Activated CD4-positive, alpha-beta memory T cell treated with anti-CD3 and anti-CD28 coated beads for 36 hours (primary cell): ENCODE measurements at regions not wholly inside any gene's neighbourhood (a gene's known extent, or its start where the extent isn't known, plus 50 kb on each side); places are given as distances from the start of the nearest gene placed in this dataset.
"Not testable (repeated sequence)": the region's sequence is repeated elsewhere in the genome, so short reads cannot be mapped to it uniquely, and the experiment has no call there.

Source experiments
- CTCF ChIA-PET: fragments of 350-600 bp; sonication (Branson Sonifier 250); formaldehyde crosslinking; loops from one replicate; lab custom pipeline; 2021; ENCODE audit warnings: antibody characterized with exemption, inconsistent platforms; lab: Charles Lee
- POLR2A ChIA-PET: fragments of 350-600 bp; sonication (Branson Sonifier 250); formaldehyde crosslinking; loops from one replicate; lab custom pipeline; 2021; ENCODE audit warnings: antibody characterized with exemption; lab: Charles Lee
- DNase-seq: peaks from one replicate; pipeline ENCODE4 v3.0.0-alpha.2; 2020
- H3K27ac Mint-ChIP-seq: one replicate; pipeline ENCODE4 v1.8.0; 2021; ENCODE audit warnings: mixed read lengths
- H3K27me3 Mint-ChIP-seq: one replicate; pipeline ENCODE4 v1.8.0; 2021; ENCODE audit warnings: mixed read lengths
- H3K36me3 Mint-ChIP-seq: one replicate; pipeline ENCODE4 v1.8.0; 2021; ENCODE audit warnings: mixed read lengths
- H3K4me1 Mint-ChIP-seq: one replicate; pipeline ENCODE4 v1.8.0; 2021; ENCODE audit warnings: low read depth, mixed read lengths
- H3K4me3 Mint-ChIP-seq: one replicate; pipeline ENCODE4 v1.8.0; 2021; ENCODE audit warnings: mild to moderate bottlenecking, mixed read lengths
- H3K9me3 Mint-ChIP-seq: one replicate; pipeline ENCODE4 v1.8.0; 2021; ENCODE audit warnings: mixed read lengths
- intact Hi-C: fragments of 100-400 bp; cut with micrococcal nuclease; formaldehyde crosslinking; loops from one replicate; pipeline ENCODE4 v1.15.1; 2023

GRCh38 chr18:38198956-38199355 is 633.4 kb upstream of the CELF4 start:
- peaks cover 2% of the 10 kb centered on the region for H3K9me3 Mint-ChIP-seq

GRCh38 chr18:38198526-38198925 is 632.9 kb upstream of the CELF4 start:
- ChIA-PET POLR2A (no interaction called here), CTCF (no interaction called here)

More at GRCh38 chr18:38198956-38199355, 633.4 kb upstream of the CELF4 start:
- ChIA-PET POLR2A (no interaction called here), CTCF (no interaction called here)
- intact Hi-C loops: no loop called here
- no peaks in the 10 kb centered on the region for H3K36me3 Mint-ChIP-seq
- no peak for DNase-seq
- no peak overlapping the region for H3K4me3 Mint-ChIP-seq
- no peaks in the 10 kb centered on the region for H3K4me1 Mint-ChIP-seq
- H3K27me3 Mint-ChIP-seq: no peaks in the 10 kb centered on the region
- H3K27ac Mint-ChIP-seq: no peak overlapping the region

GRCh38 chr18:38186491-38186890 is 620.9 kb upstream of the CELF4 start:
- Mint-ChIP-seq H3K36me3 (no peaks in the 10 kb centered on the region), H3K27me3 (no peaks in the 10 kb centered on the region), H3K4me3 (no peak overlapping the region), H3K4me1 (no peaks in the 10 kb centered on the region), H3K27ac (no peak overlapping the region), H3K9me3 (peaks cover 15% of the 10 kb centered on the region)
- no peak for DNase-seq
- POLR2A ChIA-PET: no interaction called here
- intact Hi-C loops: no loop called here
- CTCF ChIA-PET: interaction anchor here (0.6 kb wide), 1 partner anchor 891 kb away, joined by 3 read pairs; no protein-coding TSS in a partner anchor

More at GRCh38 chr18:38198526-38198925, 632.9 kb upstream of the CELF4 start:
- H3K4me1 Mint-ChIP-seq: no peaks in the 10 kb centered on the region
- no peaks in the 10 kb centered on the region for H3K27me3 Mint-ChIP-seq
- no peak for DNase-seq
- peaks cover 2% of the 10 kb centered on the region for H3K9me3 Mint-ChIP-seq
- H3K36me3 Mint-ChIP-seq: no peaks in the 10 kb centered on the region
- no peak overlapping the region for H3K4me3 Mint-ChIP-seq
- intact Hi-C loops: no loop called here
- H3K27ac Mint-ChIP-seq: no peak overlapping the region

DNA sequence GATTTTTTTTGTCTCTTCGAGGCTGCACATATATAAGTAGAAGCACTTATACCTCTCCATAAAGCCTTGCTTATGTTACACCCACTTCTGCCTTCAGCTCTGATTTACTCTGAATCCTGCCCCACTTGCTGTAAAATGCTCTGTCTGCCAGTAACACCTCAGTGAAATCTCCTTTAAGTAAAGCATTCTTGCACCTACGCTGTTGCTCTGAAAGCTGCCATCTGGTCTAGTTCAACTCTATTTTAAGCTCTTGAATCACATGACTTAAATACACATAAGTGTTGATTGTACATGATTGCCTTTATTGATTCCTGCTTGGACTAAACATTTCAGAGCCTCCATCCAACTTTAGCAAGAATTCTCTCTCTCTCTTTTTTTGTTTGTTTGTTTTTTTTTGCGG is 609.0 kb upstream of the CELF4 start:
- Mint-ChIP-seq H3K36me3 (no peaks in the 10 kb centered on the region), H3K4me3 (no peak overlapping the region), H3K4me1 (no peaks in the 10 kb centered on the region), H3K9me3 (peaks cover 10% of the 10 kb centered on the region), H3K27me3 (no peaks in the 10 kb centered on the region), H3K27ac (no peak overlapping the region)
- ChIA-PET CTCF (no interaction called here), POLR2A (no interaction called here)
- intact Hi-C loops: no loop called here
- DNase-seq: no peak

- no peaks in the 10 kb centered on the region for H3K36me3 Mint-ChIP-seq
- no peak for DNase-seq
- H3K27ac Mint-ChIP-seq: no peak overlapping the region
- peaks cover 10% of the 10 kb centered on the region for H3K9me3 Mint-ChIP-seq
- POLR2A ChIA-PET: no interaction called here
- no peaks in the 10 kb centered on the region for H3K4me1 Mint-ChIP-seq
- no peak overlapping the region for H3K4me3 Mint-ChIP-seq
- CTCF ChIA-PET: no interaction called here
- intact Hi-C loops: no loop called here
- no peaks in the 10 kb centered on the region for H3K27me3 Mint-ChIP-seq
These were observed 608.6 kb upstream of the CELF4 start for GRCh38 chr18:38174173-38174572.

DNA sequence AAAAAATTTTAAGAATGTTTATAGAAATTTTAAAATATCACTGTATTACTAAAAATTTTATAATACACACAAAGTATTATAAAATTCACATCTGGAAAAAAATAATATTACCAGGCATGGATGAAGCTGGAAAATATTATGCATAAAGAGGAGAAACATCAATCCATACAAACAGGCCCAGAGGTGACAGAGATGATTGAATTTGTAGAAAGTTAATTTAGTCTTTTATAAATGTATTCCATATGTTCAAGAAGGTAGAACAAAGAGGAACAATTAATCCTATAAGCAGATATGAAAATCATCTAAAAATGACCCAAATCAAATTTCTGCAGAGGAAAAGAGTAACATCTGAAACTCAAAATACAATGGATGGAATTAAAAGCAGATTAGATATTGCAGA is 605.2 kb upstream of the CELF4 start:
- H3K4me1 Mint-ChIP-seq: no peaks in the 10 kb centered on the region
- intact Hi-C loops: no loop called here
- H3K27ac Mint-ChIP-seq: no peak overlapping the region
- CTCF ChIA-PET: no interaction called here
- H3K36me3 Mint-ChIP-seq: no peaks in the 10 kb centered on the region
- POLR2A ChIA-PET: no interaction called here
- no peaks in the 10 kb centered on the region for H3K27me3 Mint-ChIP-seq
- H3K4me3 Mint-ChIP-seq: no peak overlapping the region
- H3K9me3 Mint-ChIP-seq: peaks cover 6% of the 10 kb centered on the region
- DNase-seq: no peak

- POLR2A ChIA-PET: no interaction called here
- H3K9me3 Mint-ChIP-seq: no peaks in the 10 kb centered on the region
- H3K4me3 Mint-ChIP-seq: no peak overlapping the region
- no peak for DNase-seq
- intact Hi-C loops: no loop called here
- CTCF ChIA-PET: no interaction called here
- H3K36me3 Mint-ChIP-seq: no peaks in the 10 kb centered on the region
- H3K27ac Mint-ChIP-seq: no peak overlapping the region
- no peaks in the 10 kb centered on the region for H3K4me1 Mint-ChIP-seq
- H3K27me3 Mint-ChIP-seq: no peaks in the 10 kb centered on the region
These were observed 602.0 kb upstream of the CELF4 start for GRCh38 chr18:38167623-38168022.

GRCh38 chr18:38153116-38153515 is 587.5 kb upstream of the CELF4 start:
- H3K4me3 Mint-ChIP-seq, H3K4me1 Mint-ChIP-seq, CTCF ChIA-PET, intact Hi-C loops, POLR2A ChIA-PET, H3K36me3 Mint-ChIP-seq, H3K27ac Mint-ChIP-seq, H3K27me3 Mint-ChIP-seq, DNase-seq: not testable (repeated sequence)
- peaks cover 29% of the 10 kb centered on the region for H3K9me3 Mint-ChIP-seq

DNA sequence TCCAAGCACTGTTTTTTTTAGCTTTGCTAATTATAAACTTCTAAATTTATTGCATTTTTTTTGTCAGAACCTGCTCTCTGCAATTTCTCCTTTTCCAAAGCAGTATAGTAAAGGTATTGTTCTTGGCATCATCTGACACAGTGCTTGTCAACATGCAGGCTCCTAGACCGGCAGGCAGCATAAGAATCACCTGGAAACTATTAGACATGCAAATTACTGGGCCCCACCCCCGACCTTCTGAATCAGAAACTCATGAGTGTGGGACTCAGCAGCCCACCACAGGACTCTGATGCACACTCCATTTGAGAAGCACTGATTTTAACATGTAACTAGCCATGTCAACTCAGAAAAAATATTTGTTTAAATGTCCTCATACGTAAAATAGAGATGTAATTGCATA is 551.1 kb upstream of the CELF4 start:
- intact Hi-C loops: no loop called here
- CTCF ChIA-PET: no interaction called here
- H3K4me1 Mint-ChIP-seq: no peaks in the 10 kb centered on the region

DNA sequence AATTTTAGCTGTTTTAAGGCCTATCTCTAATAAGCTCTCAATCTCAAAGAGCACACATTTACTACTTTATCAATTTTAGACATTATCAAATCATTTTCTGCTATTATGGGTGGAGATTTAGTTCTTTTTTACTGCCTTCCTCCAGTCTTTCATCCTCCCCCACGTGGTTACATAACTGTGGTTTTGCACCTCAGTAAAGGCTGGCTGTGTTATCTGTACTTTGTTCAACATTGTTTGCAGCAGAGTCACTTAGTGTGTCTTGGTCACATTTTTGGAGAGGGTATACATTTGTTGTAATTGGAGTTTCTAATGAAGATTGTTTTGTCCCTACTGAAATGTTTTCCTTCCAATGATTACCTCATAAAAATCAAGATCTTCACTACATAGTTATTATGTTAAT is 549.6 kb upstream of the CELF4 start:
- intact Hi-C loops: no loop called here
- H3K27me3 Mint-ChIP-seq: no peaks in the 10 kb centered on the region
- H3K4me1 Mint-ChIP-seq: no peaks in the 10 kb centered on the region
- POLR2A ChIA-PET: no interaction called here
- peaks cover 9% of the 10 kb centered on the region for H3K9me3 Mint-ChIP-seq
- CTCF ChIA-PET: no interaction called here
- DNase-seq: no peak
- H3K27ac Mint-ChIP-seq: no peak overlapping the region
- H3K4me3 Mint-ChIP-seq: no peak overlapping the region
- H3K36me3 Mint-ChIP-seq: no peaks in the 10 kb centered on the region

More for the DNA sequence above, 551.1 kb upstream of the CELF4 start:
- Mint-ChIP-seq H3K27ac (no peak overlapping the region), H3K36me3 (no peaks in the 10 kb centered on the region), H3K9me3 (peaks cover 4% of the 10 kb centered on the region), H3K27me3 (no peaks in the 10 kb centered on the region), H3K4me3 (no peak overlapping the region)
- no peak for DNase-seq
- POLR2A ChIA-PET: no interaction called here

- H3K9me3 Mint-ChIP-seq: peaks cover 5% of the 10 kb centered on the region
- H3K27me3 Mint-ChIP-seq: no peaks in the 10 kb centered on the region
- H3K4me1 Mint-ChIP-seq: no peaks in the 10 kb centered on the region
- H3K27ac Mint-ChIP-seq: no peak overlapping the region
- intact Hi-C loops: no loop called here
- no peak overlapping the region for H3K4me3 Mint-ChIP-seq
- ChIA-PET CTCF (no interaction called here), POLR2A (no interaction called here)
- H3K36me3 Mint-ChIP-seq: no peaks in the 10 kb centered on the region
- DNase-seq: no peak
These were observed 521.9 kb upstream of the CELF4 start for GRCh38 chr18:38087538-38087937.

DNA sequence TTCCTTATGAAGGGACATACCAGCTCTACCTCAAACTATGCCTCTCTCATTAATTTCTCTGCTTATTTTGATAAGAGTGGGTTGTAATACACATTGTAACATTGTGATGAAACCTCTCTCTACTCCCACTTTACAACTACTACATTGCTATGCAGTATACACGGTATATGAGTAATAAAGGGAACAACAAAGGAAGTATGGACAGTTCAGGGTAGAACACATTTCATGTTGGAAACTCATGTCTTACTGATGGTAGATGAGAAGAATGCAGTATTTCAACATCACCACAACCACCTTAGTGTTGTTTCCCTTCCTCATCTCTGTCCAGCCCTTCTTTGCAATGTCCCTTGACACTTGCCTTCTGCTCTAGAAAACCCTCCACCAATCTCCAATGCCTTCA is 515.9 kb upstream of the CELF4 start:
- Mint-ChIP-seq H3K36me3 (no peaks in the 10 kb centered on the region), H3K27me3 (no peaks in the 10 kb centered on the region), H3K27ac (no peak overlapping the region), H3K4me3 (no peak overlapping the region), H3K9me3 (peaks cover 4% of the 10 kb centered on the region), H3K4me1 (no peaks in the 10 kb centered on the region)
- CTCF ChIA-PET: no interaction called here
- no peak for DNase-seq
- intact Hi-C loops: no loop called here
- POLR2A ChIA-PET: no interaction called here

DNA sequence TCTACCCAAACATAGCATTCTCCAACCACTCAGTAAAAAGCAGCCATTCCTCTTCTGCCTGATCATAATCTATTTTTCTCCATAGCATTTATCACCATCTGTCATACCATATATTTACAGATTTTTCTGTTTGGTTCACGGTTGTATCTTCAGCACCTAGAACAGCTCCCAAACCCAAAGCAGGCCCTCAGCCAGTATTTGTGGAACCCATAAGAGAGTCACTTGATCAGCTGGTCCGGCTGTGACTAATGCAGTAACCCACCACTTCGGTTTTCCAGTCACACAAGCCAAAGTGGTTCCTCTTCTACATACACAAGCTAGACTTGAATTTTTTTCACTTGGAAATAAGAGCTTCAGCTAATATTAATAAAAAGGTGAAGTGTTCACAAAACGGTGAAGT is 511.6 kb upstream of the CELF4 start:
- Mint-ChIP-seq H3K27me3 (no peaks in the 10 kb centered on the region), H3K4me1 (no peaks in the 10 kb centered on the region), H3K36me3 (no peaks in the 10 kb centered on the region), H3K4me3 (no peak overlapping the region), H3K9me3 (peaks cover 5% of the 10 kb centered on the region), H3K27ac (no peak overlapping the region)
- CTCF ChIA-PET: interaction anchor here (0.6 kb wide), 1 partner anchor 1257 kb away, joined by 5 read pairs; no protein-coding TSS in a partner anchor
- POLR2A ChIA-PET: no interaction called here
- no peak for DNase-seq
- intact Hi-C loops: no loop called here
